Trophoblast cell (in vitro differentiated cells and primary cell): ENCODE measurements at regions not wholly inside any gene's neighbourhood (a gene's known extent, or its start where the extent isn't known, plus 50 kb on each side); places are given as distances from the start of the nearest gene placed in this dataset.

ENCODE experiments used
- DNase-seq, 2 donors: peaks; one replicate each; pipeline ENCODE4 v3.0.0-alpha.2; 2016
- H2AFZ ChIP-seq: 2 replicates; pipeline ENCODE4 v1.6.1; 2013; ENCODE audit warnings: low read length, moderate library complexity, mild to moderate bottlenecking; ENCODE audit not compliant: insufficient read depth, poor library complexity
- H2AK5ac ChIP-seq: 2 replicates; pipeline ENCODE4 v1.6.1; 2013; ENCODE audit warnings: mild to moderate bottlenecking, low read length
- H2BK120ac ChIP-seq: 2 replicates; pipeline ENCODE4 v1.6.1; 2013; ENCODE audit warnings: low read length, mild to moderate bottlenecking, moderate library complexity; ENCODE audit not compliant: insufficient read depth, poor library complexity
- H2BK12ac ChIP-seq: 2 replicates; pipeline ENCODE4 v1.6.1; 2013; ENCODE audit warnings: mild to moderate bottlenecking, low read length, moderate library complexity
- H2BK5ac ChIP-seq: 2 replicates; pipeline ENCODE4 v1.6.1; 2013; ENCODE audit warnings: low read length, low read depth, moderate library complexity, mild to moderate bottlenecking; ENCODE audit not compliant: poor library complexity
- H3K14ac ChIP-seq: 2 replicates; pipeline ENCODE4 v1.6.1; 2013; ENCODE audit warnings: mild to moderate bottlenecking, low read length
- H3K18ac ChIP-seq: 2 replicates; pipeline ENCODE4 v1.6.1; 2013; ENCODE audit warnings: mild to moderate bottlenecking, low read length
- H3K23ac ChIP-seq: 2 replicates; pipeline ENCODE4 v1.6.1; 2013; ENCODE audit warnings: low read length
- H3K27ac ChIP-seq: 2 replicates; pipeline ENCODE4 v1.5.1; 2013; ENCODE audit warnings: low read depth, mild to moderate bottlenecking, inconsistent platforms, low read length, moderate library complexity
- H3K27me3 ChIP-seq: 2 replicates; pipeline ENCODE4 v1.6.1; 2013; ENCODE audit warnings: inconsistent platforms, mild to moderate bottlenecking, low read length, moderate library complexity; ENCODE audit not compliant: insufficient read depth
- H3K36me3 ChIP-seq, 2 experiments: 1 replicate in 1 of 2; 2 replicates in 1 of 2; pipeline ENCODE4 v1.6.1; 2013; ENCODE audit warnings: low read length in 2 of 2, mild to moderate bottlenecking in 2 of 2, moderate library complexity in 1 of 2; ENCODE audit not compliant: insufficient read depth in 2 of 2, control insufficient read depth in 1 of 2
- H3K4ac ChIP-seq: 2 replicates; pipeline ENCODE4 v1.6.1; 2013; ENCODE audit warnings: low read depth, mild to moderate bottlenecking, low read length, moderate library complexity
- H3K4me1 ChIP-seq, 2 experiments: 1 replicate in 1 of 2; 2 replicates in 1 of 2; pipeline ENCODE4 v1.6.1; 2013; ENCODE audit warnings: low read length in 2 of 2, mild to moderate bottlenecking in 2 of 2, moderate library complexity in 1 of 2; ENCODE audit not compliant: insufficient read depth in 2 of 2, control insufficient read depth in 1 of 2
- H3K4me2 ChIP-seq: 2 replicates; pipeline ENCODE4 v1.6.1; 2013; ENCODE audit warnings: inconsistent platforms, mild to moderate bottlenecking, low read length, moderate library complexity
- H3K4me3 ChIP-seq: 2 replicates; pipeline ENCODE4 v1.5.1; 2013; ENCODE audit warnings: mild to moderate bottlenecking, low read depth, low read length, inconsistent platforms
- H3K79me1 ChIP-seq: one replicate; pipeline ENCODE4 v1.6.1; 2013; ENCODE audit warnings: low read length
- H3K79me2 ChIP-seq: 2 replicates; pipeline ENCODE4 v1.6.1; 2013; ENCODE audit warnings: low read length, mild to moderate bottlenecking; ENCODE audit not compliant: control insufficient read depth, insufficient read depth, poor library complexity
- H3K9ac ChIP-seq: 2 replicates; pipeline ENCODE4 v1.6.1; 2013; ENCODE audit warnings: mild to moderate bottlenecking, low read length
- H3K9me3 ChIP-seq: 2 replicates; pipeline ENCODE4 v1.6.1; 2013; ENCODE audit warnings: low read depth, mild to moderate bottlenecking, control low read depth, inconsistent platforms, low read length; ENCODE audit not compliant: insufficient read depth
- H4K12ac ChIP-seq: 2 replicates; pipeline ENCODE4 v1.6.1; 2013; ENCODE audit warnings: low read depth, mild to moderate bottlenecking, low read length, moderate library complexity
- H4K8ac ChIP-seq: 2 replicates; pipeline ENCODE4 v1.6.1; 2013; ENCODE audit warnings: low read depth, mild to moderate bottlenecking, low read length, moderate library complexity
- H4K91ac ChIP-seq: one replicate; pipeline ENCODE4 v1.6.1; 2013; ENCODE audit warnings: low read depth, mild to moderate bottlenecking, low read length, moderate library complexity
- WGBS: extraction: QIAGEN DNeasy Blood & Tissue Kit; methylation state at CpG from one replicate; pipeline ENCODE4 v1.1.7; 2013; ENCODE audit warnings: missing lambda C conversion rate; ENCODE audit not compliant: insufficient read length, insufficient coverage; ENCODE audit errors: extremely low coverage; 5-methylcytosine and 5-hydroxymethylcytosine counted together

GRCh38 chr22:47891609-47892008 is 1129.2 kb downstream of the TBC1D22A start:
- Histone ChIP-seq H2BK12ac (no peak overlapping the region), H2AK5ac (no peak overlapping the region), H3K18ac (no peak overlapping the region), H2BK120ac (no peak overlapping the region), H3K27ac (no peak overlapping the region), H3K36me3 (no peaks in the 10 kb centered on the region), H2BK5ac (no peak overlapping the region), H3K9me3 (peaks cover 18% of the 10 kb centered on the region), H3K23ac (no peak overlapping the region), H4K12ac (no peak overlapping the region), H3K79me2 (no peaks in the 10 kb centered on the region), H4K8ac (no peak overlapping the region), H3K9ac (no peak overlapping the region), H3K4me1 (no peaks in the 10 kb centered on the region), H3K4ac (no peak overlapping the region), H3K4me2 (no peak overlapping the region), H4K91ac (no peak overlapping the region), H3K27me3 (no peaks in the 10 kb centered on the region), H2AFZ (no peak overlapping the region), H3K14ac (no peak overlapping the region), H3K4me3 (no peak overlapping the region), H3K79me1 (no peaks in the 10 kb centered on the region)
- no CpG with 5 or more reads among the region's 6 CpGs for WGBS
- no peak for DNase-seq

DNA sequence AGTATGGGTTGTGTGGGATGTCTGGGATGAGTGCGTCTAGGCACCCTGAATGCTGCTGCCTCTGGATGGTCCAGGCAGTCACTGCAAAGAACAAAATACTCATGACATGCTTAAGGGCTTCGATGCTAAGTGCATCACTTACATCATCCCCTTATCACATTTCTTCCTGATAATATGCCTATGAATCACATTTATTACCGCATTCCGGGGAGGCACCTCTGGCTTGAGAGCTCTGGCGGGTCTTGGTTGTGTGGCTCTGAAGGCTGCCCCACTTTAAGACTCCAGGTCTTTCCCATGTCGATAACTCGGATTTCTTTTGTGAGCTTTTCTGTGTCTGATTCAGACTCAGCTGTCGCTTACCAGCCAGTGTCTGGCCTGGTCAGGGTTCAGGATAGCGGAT is 1126.4 kb downstream of the TBC1D22A start:
- Histone ChIP-seq H2BK12ac (no peak overlapping the region), H2BK5ac (no peak overlapping the region), H3K79me2 (no peaks in the 10 kb centered on the region), H3K79me1 (no peaks in the 10 kb centered on the region), H3K27ac (no peak overlapping the region), H3K4me3 (no peak overlapping the region), H4K8ac (no peak overlapping the region), H3K9me3 (peaks cover 33% of the 10 kb centered on the region), H3K14ac (no peak overlapping the region), H3K4ac (no peak overlapping the region), H3K18ac (no peak overlapping the region), H2BK120ac (no peak overlapping the region), H2AFZ (no peak overlapping the region), H3K36me3 (no peaks in the 10 kb centered on the region), H3K4me2 (no peak overlapping the region), H3K4me1 (no peaks in the 10 kb centered on the region), H3K23ac (no peak overlapping the region), H3K9ac (no peak overlapping the region), H4K91ac (no peak overlapping the region), H3K27me3 (no peaks in the 10 kb centered on the region), H4K12ac (no peak overlapping the region), H2AK5ac (no peak overlapping the region)
- no peak for DNase-seq
- WGBS: no CpG with 5 or more reads among the region's 9 CpGs

GRCh38 chr22:47884775-47885174 is 1122.3 kb downstream of the TBC1D22A start:
- WGBS: no CpG with 5 or more reads among the region's 14 CpGs
- DNase-seq: no peak
- Histone ChIP-seq H2AFZ (no peak overlapping the region), H3K9me3 (peaks cover 32% of the 10 kb centered on the region), H2BK12ac (no peak overlapping the region), H2AK5ac (no peak overlapping the region), H3K14ac (no peak overlapping the region), H2BK120ac (no peak overlapping the region), H3K79me2 (no peaks in the 10 kb centered on the region), H4K91ac (no peak overlapping the region), H3K9ac (no peak overlapping the region), H3K36me3 (no peaks in the 10 kb centered on the region), H3K27ac (no peak overlapping the region), H2BK5ac (no peak overlapping the region), H3K4me2 (no peak overlapping the region), H3K23ac (no peak overlapping the region), H3K4me3 (no peak overlapping the region), H4K12ac (no peak overlapping the region), H3K27me3 (no peaks in the 10 kb centered on the region), H3K18ac (no peak overlapping the region), H3K4ac (no peak overlapping the region), H3K79me1 (no peaks in the 10 kb centered on the region), H3K4me1 (peaks cover under 1 to 1% of the 10 kb centered on the region in 2 experiments), H4K8ac (no peak overlapping the region)

GRCh38 chr22:47884200-47884599 is 1121.8 kb downstream of the TBC1D22A start:
- no peak overlapping the region for H3K14ac ChIP-seq
- H3K4me3 ChIP-seq: no peak overlapping the region
- no peak for DNase-seq
- H3K79me1 ChIP-seq: no peaks in the 10 kb centered on the region
- H4K8ac ChIP-seq: no peak overlapping the region
- no peak overlapping the region for H2BK12ac ChIP-seq
- no peaks in the 10 kb centered on the region for H3K27me3 ChIP-seq
- H3K36me3 ChIP-seq: no peaks in the 10 kb centered on the region
- H3K27ac ChIP-seq: no peak overlapping the region
- peaks cover 4 to 7% of the 10 kb centered on the region in 2 experiments for H3K4me1 ChIP-seq
- H3K4ac ChIP-seq: no peak overlapping the region
- no CpG with 5 or more reads among the region's 15 CpGs for WGBS
- H3K4me2 ChIP-seq: no peak overlapping the region
- H4K12ac ChIP-seq: no peak overlapping the region
- no peak overlapping the region for H2AK5ac ChIP-seq
- no peak overlapping the region for H3K18ac ChIP-seq
- H3K79me2 ChIP-seq: no peaks in the 10 kb centered on the region
- no peak overlapping the region for H2BK5ac ChIP-seq
- H3K9me3 ChIP-seq: peaks cover 37% of the 10 kb centered on the region
- no peak overlapping the region for H4K91ac ChIP-seq
- H2AFZ ChIP-seq: no peak overlapping the region
- no peak overlapping the region for H3K23ac ChIP-seq
- H2BK120ac ChIP-seq: no peak overlapping the region
- no peak overlapping the region for H3K9ac ChIP-seq
